ENCODE measurements at regions not wholly inside any gene's neighbourhood (a gene's known extent, or its start where the extent isn't known, plus 50 kb on each side); places are given as distances from the start of the nearest gene placed in this dataset.
"Not testable (repeated sequence)": the region's sequence is repeated elsewhere in the genome, so short reads cannot be mapped to it uniquely, and the experiment has no call there.

DNA sequence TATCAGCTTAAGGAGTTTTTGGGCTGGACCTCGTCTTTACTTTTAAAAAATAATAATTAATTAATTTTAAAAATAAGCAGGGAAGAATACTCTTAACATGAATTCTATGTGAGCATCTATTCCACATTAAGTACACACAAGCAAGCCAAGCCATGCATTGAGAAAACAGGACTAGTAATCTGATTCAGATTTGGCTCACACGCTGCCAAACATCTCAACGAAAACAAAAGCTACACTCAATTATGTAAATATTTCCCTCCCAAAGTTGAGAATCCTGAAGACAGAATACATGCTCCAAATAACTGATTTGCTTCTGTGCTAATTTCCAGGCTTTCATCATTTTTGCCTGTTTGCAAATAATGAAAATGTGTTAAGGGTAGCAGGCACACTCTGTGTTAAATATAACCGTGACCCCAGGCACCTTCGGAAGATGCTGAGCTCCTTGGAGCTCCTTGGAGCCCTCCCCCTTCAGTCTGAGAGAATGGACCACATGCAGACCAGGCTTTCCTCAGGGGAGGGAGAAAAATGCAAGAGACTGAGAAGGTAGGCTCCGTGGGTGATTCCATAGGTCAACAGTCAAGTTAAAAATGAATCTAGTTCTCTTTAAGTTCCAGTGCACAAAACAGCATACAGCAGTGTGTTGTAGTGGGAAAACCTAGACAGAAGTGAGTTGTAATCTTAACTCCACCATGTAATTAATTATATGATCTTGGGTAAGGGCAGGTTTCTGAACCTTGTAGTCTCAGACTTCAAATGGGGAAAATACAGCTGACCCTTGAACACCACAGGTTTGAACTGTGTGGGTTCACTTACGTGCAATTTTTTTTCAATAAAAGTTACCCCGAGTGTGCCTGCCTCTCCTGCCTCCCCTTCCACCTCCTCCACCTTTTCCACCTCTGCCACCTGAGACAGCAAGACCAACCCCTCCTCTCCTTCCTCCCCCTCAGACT is 161.3 kb upstream of the RREB1 start:
- WGBS, result 62% methylated on average over 8 of the region's 8 CpGs
- peaks cover 4% of the 10 kb centered on the region for H3K4me1 ChIP-seq
- H3K36me3 ChIP-seq, result no peaks in the 10 kb centered on the region
- H3K27ac ChIP-seq, result no peak overlapping the region
- H3K9me3 ChIP-seq, result no peaks in the 10 kb centered on the region
- no peaks in the 10 kb centered on the region for H3K27me3 ChIP-seq
- DNase-seq (ENCODE audit: low spot score in 2 of 2), result no peak
- TF ChIP-seq EP300 (IDR thresholded peaks at IDR 0.05) (no peak), POLR2A (IDR thresholded peaks at IDR 0.05) (no peak), CTCF (IDR thresholded peaks at IDR 0.05) (no peak), POLR2AphosphoS5 (IDR thresholded peaks at IDR 0.05) (no peak)
- H3K4me3 ChIP-seq, result no peak overlapping the region

DNA sequence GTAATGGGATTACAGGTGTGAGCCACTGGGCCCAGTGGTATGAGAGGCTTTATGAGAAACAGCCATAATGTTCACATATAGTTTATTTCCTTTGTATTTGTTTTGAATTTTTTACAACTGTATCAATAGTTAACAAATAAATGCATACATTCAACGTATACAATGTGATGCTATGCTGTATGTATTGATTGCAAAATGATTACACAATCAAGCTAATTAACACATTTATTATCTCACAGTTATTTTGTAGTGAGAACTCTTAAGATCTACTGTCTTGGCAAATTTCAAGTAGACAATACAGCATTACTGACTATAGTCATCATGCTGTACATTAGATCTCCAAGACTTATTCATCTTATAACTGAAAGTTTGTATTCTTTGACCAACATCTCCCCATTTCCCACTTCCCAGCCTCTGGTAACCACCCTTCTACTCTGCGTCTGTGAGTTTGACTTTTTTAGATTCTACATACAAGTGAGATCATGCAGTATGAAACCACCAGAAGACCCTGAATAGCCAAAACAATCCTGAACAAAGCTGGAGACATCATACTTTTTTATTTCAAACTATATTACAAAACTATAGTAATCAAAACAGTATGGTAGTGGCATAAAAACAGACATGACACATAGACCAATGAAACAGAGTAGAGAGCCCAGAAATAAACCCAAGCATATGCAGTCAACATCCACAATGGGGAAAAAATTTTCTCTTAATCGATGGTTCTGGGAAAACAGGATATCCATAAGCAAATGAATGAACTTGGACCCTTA is 157.2 kb upstream of the RREB1 start:
- WGBS, result 90% methylated on average over 3 of the region's 3 CpGs
- H3K4me1 ChIP-seq, result no peaks in the 10 kb centered on the region

DNA sequence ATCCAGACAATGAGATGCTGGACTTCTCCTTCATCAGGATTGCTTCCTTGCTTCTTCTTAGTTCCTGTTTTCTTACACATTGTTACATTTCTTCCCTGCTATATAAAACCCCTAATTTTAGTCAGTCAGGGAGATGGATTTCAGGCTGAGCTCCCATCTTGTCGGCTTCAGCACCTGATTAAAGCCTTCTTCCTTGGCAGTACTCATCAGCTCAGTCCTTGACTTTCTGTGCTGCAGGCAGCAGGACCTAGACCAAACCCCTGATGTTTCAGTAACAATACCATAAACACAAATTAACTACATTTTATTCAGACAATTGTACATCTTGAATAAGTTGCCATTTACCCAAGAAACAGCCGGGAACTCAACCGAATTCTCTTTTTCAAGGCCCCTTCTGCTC is 156.4 kb upstream of the RREB1 start:
- TF ChIP-seq CTCF (IDR thresholded peaks at IDR 0.05) (no peak), POLR2A (IDR thresholded peaks at IDR 0.05) (no peak), EP300 (IDR thresholded peaks at IDR 0.05) (no peak), POLR2AphosphoS5 (IDR thresholded peaks at IDR 0.05) (no peak)
- Histone ChIP-seq H3K4me3 (no peak overlapping the region), H3K27ac (no peak overlapping the region), H3K27me3 (no peaks in the 10 kb centered on the region), H3K4me1 (no peaks in the 10 kb centered on the region), H3K36me3 (no peaks in the 10 kb centered on the region), H3K9me3 (no peaks in the 10 kb centered on the region)
- no peak for DNase-seq (ENCODE audit: low spot score in 2 of 2)
- 95% methylated on average over 3 of the region's 3 CpGs for WGBS

More for the DNA sequence above, 157.2 kb upstream of the RREB1 start:
- H3K36me3 ChIP-seq, result no peaks in the 10 kb centered on the region
- no peaks in the 10 kb centered on the region for H3K27me3 ChIP-seq
- H3K9me3 ChIP-seq, result no peaks in the 10 kb centered on the region
- TF ChIP-seq EP300 (IDR thresholded peaks at IDR 0.05), result no peak
- no peak for TF ChIP-seq POLR2A (IDR thresholded peaks at IDR 0.05)
- no peak for TF ChIP-seq CTCF (IDR thresholded peaks at IDR 0.05)
- no peak for TF ChIP-seq POLR2AphosphoS5 (IDR thresholded peaks at IDR 0.05)
- no peak overlapping the region for H3K27ac ChIP-seq
- DNase-seq (ENCODE audit: low spot score in 2 of 2), result no peak
- no peak overlapping the region for H3K4me3 ChIP-seq

DNA sequence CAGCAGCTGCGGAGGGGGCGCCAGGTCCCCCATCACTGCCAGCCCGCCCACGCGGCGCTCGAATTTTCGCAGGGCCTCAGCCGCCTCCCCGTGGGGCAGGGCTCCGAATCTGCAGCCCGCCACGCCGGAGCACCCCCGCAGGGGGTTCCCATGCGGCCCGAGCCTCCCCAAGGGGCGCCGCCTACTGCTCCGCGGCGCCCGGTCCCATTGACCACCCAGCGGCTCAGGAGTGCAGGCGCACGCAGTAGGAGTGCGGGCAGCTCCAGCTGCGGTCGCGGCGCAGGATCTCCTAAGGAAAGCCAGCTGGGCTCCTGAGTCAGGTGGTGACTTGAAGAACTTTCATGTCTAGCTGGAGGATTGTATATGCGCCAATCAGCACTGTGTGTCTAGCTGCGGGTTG is 155.3 kb upstream of the RREB1 start:
- TF ChIP-seq EP300 (IDR thresholded peaks at IDR 0.05) (no peak), CTCF (IDR thresholded peaks at IDR 0.05) (no peak), POLR2A (IDR thresholded peaks at IDR 0.05) (no peak), POLR2AphosphoS5 (IDR thresholded peaks at IDR 0.05) (no peak)
- no peaks in the 10 kb centered on the region for H3K9me3 ChIP-seq
- no peaks in the 10 kb centered on the region for H3K4me1 ChIP-seq
- WGBS, result 87% methylated on average over 30 of the region's 33 CpGs
- no peak for DNase-seq (ENCODE audit: low spot score in 2 of 2)
- no peaks in the 10 kb centered on the region for H3K27me3 ChIP-seq
- H3K27ac ChIP-seq, result no peak overlapping the region
- no peaks in the 10 kb centered on the region for H3K36me3 ChIP-seq
- H3K4me3 ChIP-seq, result no peak overlapping the region

GRCh38 chr6:6952927-6953326 is 154.8 kb upstream of the RREB1 start:
- not testable (repeated sequence) for DNase-seq (ENCODE audit: low spot score in 2 of 2); H3K4me3 ChIP-seq; H3K27me3 ChIP-seq; H3K36me3 ChIP-seq; H3K27ac ChIP-seq; H3K9me3 ChIP-seq; H3K4me1 ChIP-seq
- WGBS, result 94% methylated on average over 6 of the region's 6 CpGs
